ENCODE measurements at regions not wholly inside any gene's neighbourhood (a gene's known extent, or its start where the extent isn't known, plus 50 kb on each side); places are given as distances from the start of the nearest gene placed in this dataset.

GRCh38 chr6:98747960-98748359 lies 86.4 kb upstream of the POU3F2 start:
- no peak for TF ChIP-seq CTCF (conservative IDR thresholded peaks at IDR 0.05)
- Mint-ChIP-seq H3K27ac (no peak overlapping the region), H3K4me3 (no peak overlapping the region), H3K9me3 (no peaks in the 10 kb centered on the region), H3K27me3 (no peaks in the 10 kb centered on the region), H3K4me1 (ENCODE audit: unreplicated experiment) (no peaks in the 10 kb centered on the region), H3K36me3 (no peaks in the 10 kb centered on the region)
- DNase-seq (ENCODE audit: extremely low spot score, unreplicated experiment): no peak

- H3K27ac Mint-ChIP-seq: no peak overlapping the region
- H3K9me3 Mint-ChIP-seq: peaks cover 6% of the 10 kb centered on the region
- H3K27me3 Mint-ChIP-seq: no peaks in the 10 kb centered on the region
- H3K4me3 Mint-ChIP-seq: no peak overlapping the region
- no peaks in the 10 kb centered on the region for H3K4me1 Mint-ChIP-seq (ENCODE audit: unreplicated experiment)
- no peaks in the 10 kb centered on the region for H3K36me3 Mint-ChIP-seq
- no peak for DNase-seq (ENCODE audit: extremely low spot score, unreplicated experiment)
- TF ChIP-seq CTCF (conservative IDR thresholded peaks at IDR 0.05): peak; percentile 62
Measured at GRCh38 chr6:98759459-98759858, 74.9 kb upstream of the POU3F2 start.

GRCh38 chr6:98764373-98764911 lies 69.9 kb upstream of the POU3F2 start:
- Mint-ChIP-seq H3K4me3 (no peak overlapping the region), H3K27ac (no peak overlapping the region), H3K36me3 (no peaks in the 10 kb centered on the region), H3K27me3 (peaks cover 3% of the 10 kb centered on the region), H3K4me1 (ENCODE audit: unreplicated experiment) (no peaks in the 10 kb centered on the region), H3K9me3 (peaks cover 6% of the 10 kb centered on the region)
- DNase-seq (ENCODE audit: extremely low spot score, unreplicated experiment): no peak
- no peak for TF ChIP-seq CTCF (conservative IDR thresholded peaks at IDR 0.05)

GRCh38 chr6:98769546-98769945 lies 64.8 kb upstream of the POU3F2 start:
- DNase-seq (ENCODE audit: extremely low spot score, unreplicated experiment): no peak
- H3K27me3 Mint-ChIP-seq: peaks cover 12% of the 10 kb centered on the region
- TF ChIP-seq CTCF (conservative IDR thresholded peaks at IDR 0.05): peak; percentile 24
- no peaks in the 10 kb centered on the region for H3K4me1 Mint-ChIP-seq (ENCODE audit: unreplicated experiment)
- H3K9me3 Mint-ChIP-seq: no peaks in the 10 kb centered on the region
- no peaks in the 10 kb centered on the region for H3K36me3 Mint-ChIP-seq
- H3K27ac Mint-ChIP-seq: no peak overlapping the region
- H3K4me3 Mint-ChIP-seq: no peak overlapping the region

GRCh38 chr6:98775205-98775604 lies 59.2 kb upstream of the POU3F2 start:
- no peak for TF ChIP-seq CTCF (conservative IDR thresholded peaks at IDR 0.05)
- Mint-ChIP-seq H3K4me3 (no peak overlapping the region), H3K36me3 (no peaks in the 10 kb centered on the region), H3K9me3 (no peaks in the 10 kb centered on the region), H3K27ac (no peak overlapping the region), H3K27me3 (peaks cover 18% of the 10 kb centered on the region), H3K4me1 (ENCODE audit: unreplicated experiment) (no peaks in the 10 kb centered on the region)
- DNase-seq (ENCODE audit: extremely low spot score, unreplicated experiment): no peak

GRCh38 chr6:98777762-98778161 lies 56.6 kb upstream of the POU3F2 start:
- H3K27ac Mint-ChIP-seq: no peak overlapping the region
- no peak for DNase-seq (ENCODE audit: extremely low spot score, unreplicated experiment)
- no peaks in the 10 kb centered on the region for H3K36me3 Mint-ChIP-seq
- no peaks in the 10 kb centered on the region for H3K9me3 Mint-ChIP-seq
- H3K4me1 Mint-ChIP-seq (ENCODE audit: unreplicated experiment): no peaks in the 10 kb centered on the region
- no peak overlapping the region for H3K4me3 Mint-ChIP-seq
- H3K27me3 Mint-ChIP-seq: peaks cover 22% of the 10 kb centered on the region
- no peak for TF ChIP-seq CTCF (conservative IDR thresholded peaks at IDR 0.05)

Measured in type B pancreatic cell (in vitro differentiated cells).